Ovary (tissue), 7 donors: ENCODE measurements at regions not wholly inside any gene's neighbourhood (a gene's known extent, or its start where the extent isn't known, plus 50 kb on each side); places are given as distances from the start of the nearest gene placed in this dataset.

Source experiments
- DNase-seq, 5 donors: peaks; one replicate each; pipeline ENCODE4 v3.0.0-alpha.2; 2019 to 2020
- H3K27ac ChIP-seq, 2 donors: fragments of 200-600 bp; one replicate each; pipeline versions ENCODE4 v1.5.1 to v1.8.0; 2019 to 2022
- H3K27me3 ChIP-seq: fragments of 200-600 bp; one replicate; pipeline ENCODE4 v1.8.0; 2022
- H3K36me3 ChIP-seq: fragments of 200-600 bp; sonication (generic); one replicate; pipeline ENCODE4 v1.5.1; 2019
- H3K4me1 ChIP-seq: one replicate; pipeline ENCODE4 v1.8.1; 2013; ENCODE audit warnings: mild to moderate bottlenecking, moderate library complexity; ENCODE audit not compliant: insufficient read depth
- H3K4me3 ChIP-seq: fragments of 200-600 bp; sonication (generic); one replicate; pipeline ENCODE4 v1.5.1; 2017
- H3K9me3 ChIP-seq, 2 donors: fragments of 200-600 bp in 1 of 2; sonication (generic) in 1 of 2; one replicate each; pipeline versions ENCODE4 v1.5.1 to v1.8.1; 2013 to 2019; ENCODE audit warnings: mild to moderate bottlenecking in 1 of 2, moderate library complexity in 1 of 2
- CTCF ChIP-seq, 3 donors: fragments of 450-650 bp in 2 of 3; fragments of 200-600 bp in 1 of 3; IDR thresholded peaks; one replicate each; pipeline versions ENCODE4 v1.5.1 to v1.8.0; 2016 to 2022; ENCODE audit warnings: antibody characterized with exemption in 3 of 3, mild to moderate bottlenecking in 1 of 3
- EP300 ChIP-seq: sonication (generic); formaldehyde crosslinking; IDR thresholded peaks from one replicate; pipeline ENCODE4 v1.6.1; 2017; ENCODE audit warnings: antibody characterized with exemption
- POLR2A ChIP-seq: fragments of 450-650 bp; IDR thresholded peaks from one replicate; pipeline ENCODE4 v1.6.1; 2017; ENCODE audit warnings: antibody characterized with exemption, mild to moderate bottlenecking, moderate library complexity
- WGBS, 3 donors: extraction: QIAGEN DNeasy Blood & Tissue Kit in 1 of 3; methylation state at CpG; one replicate each; pipeline versions ENCODE4 v1.1.5 to v1.1.7; 2013 to 2017; 5-methylcytosine and 5-hydroxymethylcytosine counted together
- intact Hi-C, 4 donors: fragments of 100-400 bp; cut with DNase I; formaldehyde crosslinking; loops; one replicate each; pipeline versions ENCODE4 v1.11.0 to v1.15.1; 2022 to 2023
- donor health status: DM: no; HTN: no; CAD: no; lungs with moderate emphysema.
- donor health status: DM: no; HTN: no; CAD: no.
- donor health status: Bipolar disorder and iron deficiency.
- donor health status: DM: no; HTN: no; CAD: no.
- donor health status: DM: yes; HTN: yes; CAD: no.

- Histone ChIP-seq H3K9me3 (no peaks in the 10 kb centered on the region), H3K4me1 (no peaks in the 10 kb centered on the region), H3K27ac (no peak overlapping the region), H3K36me3 (no peaks in the 10 kb centered on the region), H3K27me3 (no peaks in the 10 kb centered on the region), H3K4me3 (no peak overlapping the region)
- no peak for DNase-seq
- TF ChIP-seq POLR2A, result no peak
- TF ChIP-seq CTCF (IDR thresholded peaks at IDR 0.05), result no peak
- no peak for TF ChIP-seq EP300
- intact Hi-C loops, result no loop called here
Observed at GRCh38 chr18:60130284-60130683, 230.5 kb downstream of the PMAIP1 start.

- H3K27ac ChIP-seq, result no peak overlapping the region
- intact Hi-C loops, result no loop called here
- H3K9me3 ChIP-seq, result no peaks in the 10 kb centered on the region
- H3K27me3 ChIP-seq, result no peaks in the 10 kb centered on the region
- no peaks in the 10 kb centered on the region for H3K36me3 ChIP-seq
- H3K4me3 ChIP-seq, result no peak overlapping the region
- TF ChIP-seq EP300 (no peak), POLR2A (no peak), CTCF (IDR thresholded peaks at IDR 0.05) (no peak)
- DNase-seq, result no peak
- H3K4me1 ChIP-seq, result no peaks in the 10 kb centered on the region
- WGBS, 3 donors, result 87 to 98% (median 95%) methylated on average over 1 of the region's 1 CpG
Observed at GRCh38 chr18:60123031-60123430, 223.2 kb downstream of the PMAIP1 start.

- Histone ChIP-seq H3K36me3 (no peaks in the 10 kb centered on the region), H3K27me3 (no peaks in the 10 kb centered on the region), H3K9me3 (no peaks in the 10 kb centered on the region), H3K4me1 (no peaks in the 10 kb centered on the region), H3K4me3 (no peak overlapping the region), H3K27ac (no peak overlapping the region)
- TF ChIP-seq EP300, result no peak
- TF ChIP-seq POLR2A, result no peak
- no peak for TF ChIP-seq CTCF (IDR thresholded peaks at IDR 0.05)
- DNase-seq, result no peak
- intact Hi-C loops, result no loop called here
Observed at GRCh38 chr18:60122339-60122738, 222.5 kb downstream of the PMAIP1 start.

- whole genome bisulfite sequencing, 3 donors, result 84 to 86% (median 85%) methylated on average over 5 of the region's 5 CpGs
- intact Hi-C loops, result no loop called here
- Histone ChIP-seq H3K4me3 (no peak overlapping the region), H3K4me1 (no peaks in the 10 kb centered on the region), H3K9me3 (no peaks in the 10 kb centered on the region), H3K27ac (no peak overlapping the region), H3K36me3 (no peaks in the 10 kb centered on the region), H3K27me3 (no peaks in the 10 kb centered on the region)
- DNase-seq, result no peak
- TF ChIP-seq EP300, result no peak
- no peak for TF ChIP-seq CTCF (IDR thresholded peaks at IDR 0.05)
Observed at GRCh38 chr18:60120231-60120750, 220.5 kb downstream of the PMAIP1 start.

- Histone ChIP-seq H3K4me3 (no peak overlapping the region), H3K27ac (no peak overlapping the region), H3K9me3 (no peaks in the 10 kb centered on the region), H3K36me3 (no peaks in the 10 kb centered on the region), H3K27me3 (no peaks in the 10 kb centered on the region), H3K4me1 (no peaks in the 10 kb centered on the region)
- TF ChIP-seq EP300 (no peak), POLR2A (no peak), CTCF (IDR thresholded peaks at IDR 0.05) (no peak)
- 63 to 64% (median 64%) methylated on average over 6 of the region's 6 CpGs for whole genome bisulfite sequencing, 3 donors
- intact Hi-C loops, result no loop called here
- DNase-seq, result no peak
Observed at GRCh38 chr18:60117321-60117720, 217.5 kb downstream of the PMAIP1 start.
